ENCODE measurements at regions not wholly inside any gene's neighbourhood (a gene's known extent, or its start where the extent isn't known, plus 50 kb on each side); places are given as distances from the start of the nearest gene placed in this dataset.

DNA sequence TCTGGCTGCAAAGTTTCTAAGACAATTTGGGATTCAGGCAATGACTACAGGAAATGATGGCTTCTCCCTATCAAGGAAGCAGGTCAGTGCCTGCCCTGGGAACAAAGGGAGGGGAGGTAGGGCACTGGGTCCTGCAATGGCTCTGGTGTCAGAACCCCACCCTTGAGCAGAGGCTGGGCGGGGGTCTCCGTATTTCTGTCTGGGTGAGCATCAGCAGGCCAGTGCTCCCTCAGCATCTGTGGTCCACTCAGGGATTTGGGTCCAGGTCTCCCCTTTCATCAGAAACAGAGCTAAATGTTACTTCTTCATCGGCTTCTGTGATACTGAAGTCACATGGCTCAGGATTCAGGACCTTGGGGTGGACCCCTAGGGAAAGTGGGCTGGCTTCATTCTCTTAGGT, 195.5 kb upstream of the CDH5 start:
- TF ChIP-seq JUN (CRISPR knock-in tag; IDR thresholded peaks at IDR 0.05) (no peak), CREM (CRISPR knock-in tag; IDR thresholded peaks at IDR 0.05) (no peak), SP1 (CRISPR knock-in tag; conservative IDR thresholded peaks at IDR 0.05) (no peak), CBFB (CRISPR knock-in tag; IDR thresholded peaks at IDR 0.05; ENCODE audit: low read depth) (no peak)
- TF ChIP-seq, protein P1, sequence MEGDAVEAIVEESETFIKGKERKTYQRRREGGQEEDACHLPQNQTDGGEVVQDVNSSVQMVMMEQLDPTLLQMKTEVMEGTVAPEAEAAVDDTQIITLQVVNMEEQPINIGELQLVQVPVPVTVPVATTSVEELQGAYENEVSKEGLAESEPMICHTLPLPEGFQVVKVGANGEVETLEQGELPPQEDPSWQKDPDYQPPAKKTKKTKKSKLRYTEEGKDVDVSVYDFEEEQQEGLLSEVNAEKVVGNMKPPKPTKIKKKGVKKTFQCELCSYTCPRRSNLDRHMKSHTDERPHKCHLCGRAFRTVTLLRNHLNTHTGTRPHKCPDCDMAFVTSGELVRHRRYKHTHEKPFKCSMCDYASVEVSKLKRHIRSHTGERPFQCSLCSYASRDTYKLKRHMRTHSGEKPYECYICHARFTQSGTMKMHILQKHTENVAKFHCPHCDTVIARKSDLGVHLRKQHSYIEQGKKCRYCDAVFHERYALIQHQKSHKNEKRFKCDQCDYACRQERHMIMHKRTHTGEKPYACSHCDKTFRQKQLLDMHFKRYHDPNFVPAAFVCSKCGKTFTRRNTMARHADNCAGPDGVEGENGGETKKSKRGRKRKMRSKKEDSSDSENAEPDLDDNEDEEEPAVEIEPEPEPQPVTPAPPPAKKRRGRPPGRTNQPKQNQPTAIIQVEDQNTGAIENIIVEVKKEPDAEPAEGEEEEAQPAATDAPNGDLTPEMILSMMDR (IDR thresholded peaks at IDR 0.05): no peak
- TF ChIP-seq, protein P2, sequence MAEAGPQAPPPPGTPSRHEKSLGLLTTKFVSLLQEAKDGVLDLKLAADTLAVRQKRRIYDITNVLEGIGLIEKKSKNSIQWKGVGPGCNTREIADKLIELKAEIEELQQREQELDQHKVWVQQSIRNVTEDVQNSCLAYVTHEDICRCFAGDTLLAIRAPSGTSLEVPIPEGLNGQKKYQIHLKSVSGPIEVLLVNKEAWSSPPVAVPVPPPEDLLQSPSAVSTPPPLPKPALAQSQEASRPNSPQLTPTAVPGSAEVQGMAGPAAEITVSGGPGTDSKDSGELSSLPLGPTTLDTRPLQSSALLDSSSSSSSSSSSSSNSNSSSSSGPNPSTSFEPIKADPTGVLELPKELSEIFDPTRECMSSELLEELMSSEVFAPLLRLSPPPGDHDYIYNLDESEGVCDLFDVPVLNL (CRISPR knock-in tag; IDR thresholded peaks at IDR 0.05; ENCODE audit: borderline replicate concordance, low read depth): no peak
- TF ChIP-seq, protein P3, sequence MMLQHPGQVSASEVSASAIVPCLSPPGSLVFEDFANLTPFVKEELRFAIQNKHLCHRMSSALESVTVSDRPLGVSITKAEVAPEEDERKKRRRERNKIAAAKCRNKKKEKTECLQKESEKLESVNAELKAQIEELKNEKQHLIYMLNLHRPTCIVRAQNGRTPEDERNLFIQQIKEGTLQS (CRISPR knock-in tag; conservative IDR thresholded peaks at IDR 0.05): no peak
- TF ChIP-seq, protein P4, sequence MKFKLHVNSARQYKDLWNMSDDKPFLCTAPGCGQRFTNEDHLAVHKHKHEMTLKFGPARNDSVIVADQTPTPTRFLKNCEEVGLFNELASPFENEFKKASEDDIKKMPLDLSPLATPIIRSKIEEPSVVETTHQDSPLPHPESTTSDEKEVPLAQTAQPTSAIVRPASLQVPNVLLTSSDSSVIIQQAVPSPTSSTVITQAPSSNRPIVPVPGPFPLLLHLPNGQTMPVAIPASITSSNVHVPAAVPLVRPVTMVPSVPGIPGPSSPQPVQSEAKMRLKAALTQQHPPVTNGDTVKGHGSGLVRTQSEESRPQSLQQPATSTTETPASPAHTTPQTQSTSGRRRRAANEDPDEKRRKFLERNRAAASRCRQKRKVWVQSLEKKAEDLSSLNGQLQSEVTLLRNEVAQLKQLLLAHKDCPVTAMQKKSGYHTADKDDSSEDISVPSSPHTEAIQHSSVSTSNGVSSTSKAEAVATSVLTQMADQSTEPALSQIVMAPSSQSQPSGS (CRISPR knock-in tag; IDR thresholded peaks at IDR 0.05; ENCODE audit: borderline replicate concordance, low read depth): no peak

Data from WTC11 (cell line).